Endothelial cell (in vitro differentiated cells): ENCODE measurements at regions not wholly inside any gene's neighbourhood (a gene's known extent, or its start where the extent isn't known, plus 50 kb on each side); places are given as distances from the start of the nearest gene placed in this dataset.

Experiments used
- DNase-seq: peaks from one replicate; pipeline ENCODE4 v3.0.0; 2021; ENCODE audit warnings: low spot score
- H3K27ac Mint-ChIP-seq: one replicate; pipeline ENCODE4 v1.8.0; 2021; ENCODE audit warnings: mixed read lengths, inconsistent platforms; ENCODE audit not compliant: unreplicated experiment
- H3K27me3 Mint-ChIP-seq: one replicate; pipeline ENCODE4 v1.8.0; 2021; ENCODE audit warnings: mild to moderate bottlenecking, moderate library complexity, mixed read lengths, inconsistent platforms; ENCODE audit not compliant: unreplicated experiment
- H3K36me3 Mint-ChIP-seq: one replicate; pipeline ENCODE4 v1.8.0; 2021; ENCODE audit warnings: mild to moderate bottlenecking, low read depth, mixed read lengths, inconsistent platforms; ENCODE audit not compliant: unreplicated experiment
- H3K4me1 Mint-ChIP-seq: one replicate; pipeline ENCODE4 v1.8.0; 2021; ENCODE audit warnings: mild to moderate bottlenecking, mixed read lengths, inconsistent platforms; ENCODE audit not compliant: unreplicated experiment
- H3K4me3 Mint-ChIP-seq: one replicate; pipeline ENCODE4 v1.8.0; 2021; ENCODE audit warnings: mild to moderate bottlenecking, mixed read lengths, inconsistent platforms; ENCODE audit not compliant: unreplicated experiment
- H3K9me3 Mint-ChIP-seq: one replicate; pipeline ENCODE4 v1.8.0; 2021; ENCODE audit warnings: mixed read lengths, inconsistent platforms; ENCODE audit not compliant: unreplicated experiment
- CTCF ChIP-seq: fragments of 200-600 bp; sonication (generic); IDR thresholded peaks from one replicate; pipeline ENCODE4 v1.5.0; 2021; ENCODE audit warnings: antibody characterized with exemption; ENCODE audit not compliant: unreplicated experiment

- Mint-ChIP-seq H3K9me3 (no peaks in the 10 kb centered on the region), H3K4me1 (no peaks in the 10 kb centered on the region), H3K36me3 (no peaks in the 10 kb centered on the region), H3K4me3 (no peak overlapping the region), H3K27ac (no peak overlapping the region), H3K27me3 (no peaks in the 10 kb centered on the region)
- no peak for TF ChIP-seq CTCF
- no peak for DNase-seq
Measured at GRCh38 chr2:22634167-22634566, 750.8 kb upstream of the KLHL29 start.

- no peaks in the 10 kb centered on the region for H3K27me3 Mint-ChIP-seq
- no peaks in the 10 kb centered on the region for H3K9me3 Mint-ChIP-seq
- H3K36me3 Mint-ChIP-seq: no peaks in the 10 kb centered on the region
Measured at GRCh38 chr2:22656426-22656825, 728.6 kb upstream of the KLHL29 start.

GRCh38 chr2:22673529-22673928 lies 711.5 kb upstream of the KLHL29 start:
- Mint-ChIP-seq H3K36me3 (no peaks in the 10 kb centered on the region), H3K27ac (no peak overlapping the region), H3K4me3 (no peak overlapping the region), H3K4me1 (no peaks in the 10 kb centered on the region), H3K9me3 (no peaks in the 10 kb centered on the region), H3K27me3 (no peaks in the 10 kb centered on the region)
- no peak for DNase-seq
- TF ChIP-seq CTCF: no peak

More at GRCh38 chr2:22656426-22656825, 728.6 kb upstream of the KLHL29 start:
- H3K4me3 Mint-ChIP-seq: no peak overlapping the region
- TF ChIP-seq CTCF: no peak
- H3K27ac Mint-ChIP-seq: no peak overlapping the region
- DNase-seq: no peak
- H3K4me1 Mint-ChIP-seq: peaks cover 4% of the 10 kb centered on the region

- no peak overlapping the region for H3K4me3 Mint-ChIP-seq
- DNase-seq: no peak
- TF ChIP-seq CTCF: no peak
- H3K36me3 Mint-ChIP-seq: no peaks in the 10 kb centered on the region
- H3K4me1 Mint-ChIP-seq: no peaks in the 10 kb centered on the region
- no peak overlapping the region for H3K27ac Mint-ChIP-seq
- H3K9me3 Mint-ChIP-seq: no peaks in the 10 kb centered on the region
- H3K27me3 Mint-ChIP-seq: no peaks in the 10 kb centered on the region
Measured at GRCh38 chr2:22683914-22684313, 701.1 kb upstream of the KLHL29 start.

- Mint-ChIP-seq H3K4me3 (no peak overlapping the region), H3K9me3 (no peaks in the 10 kb centered on the region), H3K27me3 (peaks cover 2% of the 10 kb centered on the region), H3K27ac (no peak overlapping the region), H3K36me3 (no peaks in the 10 kb centered on the region), H3K4me1 (no peaks in the 10 kb centered on the region)
- TF ChIP-seq CTCF: no peak
- no peak for DNase-seq
Measured at GRCh38 chr2:22690096-22690495, 694.9 kb upstream of the KLHL29 start.
